HG02623 (cell line): ENCODE measurements at regions not wholly inside any gene's neighbourhood (a gene's known extent, or its start where the extent isn't known, plus 50 kb on each side); places are given as distances from the start of the nearest gene placed in this dataset.
"Not testable (repeated sequence)": the region's sequence is repeated elsewhere in the genome, so short reads cannot be mapped to it uniquely, and the experiment has no call there.

ENCODE experiments used
- ATAC-seq: cut with Tn5 transposase; IDR thresholded peaks from one replicate; pipeline ENCODE4 v1.9.1; 2021; ENCODE audit warnings: moderate library complexity; ENCODE audit not compliant: unreplicated experiment

DNA sequence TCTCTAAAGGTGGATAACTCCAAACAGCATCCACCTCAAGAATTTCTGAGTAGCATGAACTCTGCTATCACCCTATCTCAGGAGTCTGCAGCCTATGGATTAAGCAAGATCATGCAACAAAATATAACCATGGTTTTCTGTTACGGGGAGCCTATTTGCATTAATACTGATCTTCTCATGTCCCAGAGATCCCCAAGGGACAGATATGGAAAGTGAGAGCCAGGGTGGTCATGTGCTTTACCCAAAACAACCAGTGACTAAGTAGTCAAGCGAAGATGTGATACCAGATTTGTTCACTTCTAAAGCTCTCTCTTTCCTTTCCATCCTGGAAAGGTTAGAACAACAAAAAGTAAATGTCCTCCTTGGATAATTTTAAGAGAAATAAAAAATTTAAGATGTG lies 125.1 kb downstream of the PRRX1 start:
- ATAC-seq = no peak

DNA sequence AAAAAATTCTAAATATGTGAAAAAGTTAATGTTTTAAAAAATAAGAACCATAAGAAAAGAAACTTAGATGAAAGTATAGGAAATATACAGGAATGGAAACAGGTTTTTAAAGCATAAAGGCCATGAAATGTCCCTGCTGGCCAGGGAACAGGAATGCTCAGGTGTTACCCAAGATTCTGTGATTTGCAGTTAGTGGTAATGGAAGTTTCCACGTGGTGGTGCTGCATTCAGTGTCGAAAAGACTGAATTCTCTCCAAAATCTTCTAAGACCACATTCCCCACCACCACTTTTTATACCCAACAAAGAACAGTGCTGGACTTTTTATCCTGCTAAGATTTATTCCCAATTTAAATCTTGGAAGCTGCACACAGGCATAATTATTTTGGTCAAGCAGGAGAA lies 126.2 kb downstream of the PRRX1 start:
- no peak for ATAC-seq

DNA sequence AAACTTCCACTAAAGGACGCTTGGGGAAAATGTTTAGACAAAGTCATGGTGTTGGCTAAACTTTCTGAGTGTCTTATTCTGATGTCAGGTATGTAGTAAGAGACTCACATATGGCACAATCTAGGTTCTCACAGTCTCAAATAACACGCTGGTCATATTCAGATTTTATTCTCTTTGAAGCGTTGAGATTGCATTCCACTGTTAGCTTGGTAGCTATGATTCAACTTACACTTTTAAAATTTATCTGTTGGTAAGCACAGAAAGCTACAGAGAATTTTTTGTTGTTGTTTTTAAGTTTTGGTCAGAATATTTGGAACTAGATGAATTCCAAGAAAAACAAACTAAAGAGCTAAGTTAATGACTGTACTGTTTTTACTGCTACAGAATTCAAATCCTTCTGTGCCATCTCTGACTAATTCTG lies 126.7 kb downstream of the PRRX1 start:
- no peak for ATAC-seq

DNA sequence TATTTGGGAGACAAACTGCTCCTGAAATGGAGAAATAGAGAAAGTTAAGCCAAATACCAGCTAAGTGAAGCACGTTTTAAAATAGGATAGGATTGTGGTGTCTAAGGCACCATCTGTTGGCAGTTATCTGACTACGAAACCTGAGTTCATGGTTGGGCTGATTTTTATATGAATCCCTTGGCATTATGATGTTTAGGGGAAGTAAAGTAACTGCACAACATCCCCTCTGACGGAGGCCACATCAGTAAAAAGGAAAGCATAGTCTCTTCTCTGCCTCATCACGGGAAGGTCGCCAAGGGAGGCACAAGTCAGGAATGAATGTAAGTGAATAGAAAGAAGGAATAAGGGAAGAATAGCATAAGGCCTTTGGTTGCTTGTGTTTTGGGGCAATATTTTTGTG lies 128.0 kb downstream of the PRRX1 start:
- ATAC-seq = no peak

DNA sequence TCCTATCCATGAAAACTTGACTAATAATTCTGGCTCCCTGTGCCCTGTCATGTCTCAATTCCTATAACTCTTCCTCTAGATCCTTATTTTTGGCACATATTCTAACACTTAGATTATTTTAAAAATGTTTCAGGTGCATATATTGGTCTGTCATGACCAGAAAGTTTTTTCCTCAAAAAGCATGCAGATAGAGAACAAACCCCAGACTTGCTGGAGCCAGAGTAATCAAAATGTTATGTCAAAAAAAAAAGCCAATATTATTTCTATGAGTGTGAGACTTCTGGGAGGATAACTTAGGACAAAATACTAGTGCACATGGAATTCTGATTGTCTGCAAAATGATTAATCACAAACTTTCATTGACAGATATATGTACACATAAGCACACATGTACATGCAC lies 135.1 kb upstream of the MROH9 start:
- no peak for ATAC-seq

DNA sequence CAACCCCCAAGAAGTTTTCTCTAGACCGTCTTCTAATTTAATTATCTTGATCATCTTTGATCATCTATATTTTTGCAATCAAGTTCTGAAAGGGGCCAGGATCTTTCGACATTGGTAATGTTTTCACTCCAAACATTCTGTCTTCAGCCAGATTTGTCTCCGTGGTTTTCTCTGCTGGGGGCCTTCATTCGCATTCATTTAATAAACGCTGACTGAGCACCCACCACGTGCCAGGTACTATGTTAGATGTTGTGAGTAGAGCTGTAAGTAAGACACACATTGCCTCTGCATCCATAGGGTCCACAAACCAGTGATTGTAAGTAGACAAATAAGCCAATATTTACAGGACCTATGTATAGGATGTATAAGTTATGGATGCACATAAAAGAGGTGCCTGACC lies 134.5 kb upstream of the MROH9 start:
- ATAC-seq = no peak

DNA sequence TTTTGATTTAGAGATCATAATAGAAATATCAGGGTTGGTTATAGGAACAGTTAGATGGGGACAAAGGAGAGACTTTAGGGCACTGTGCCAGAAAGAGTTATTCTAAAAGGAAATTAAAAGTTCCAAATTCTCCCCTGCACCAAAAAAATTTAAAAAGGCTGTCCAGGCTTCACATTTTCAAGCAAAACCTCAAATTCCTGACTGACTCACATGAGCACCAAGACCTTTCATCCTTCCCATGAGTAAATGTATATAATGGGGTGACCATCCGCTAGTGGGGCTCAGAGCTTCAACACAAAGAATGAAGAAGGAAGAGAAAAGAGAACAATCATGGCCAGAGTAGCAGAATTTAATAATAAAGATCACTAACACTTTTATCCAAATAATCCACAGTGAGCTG lies 131.6 kb upstream of the MROH9 start:
- ATAC-seq = no peak

DNA sequence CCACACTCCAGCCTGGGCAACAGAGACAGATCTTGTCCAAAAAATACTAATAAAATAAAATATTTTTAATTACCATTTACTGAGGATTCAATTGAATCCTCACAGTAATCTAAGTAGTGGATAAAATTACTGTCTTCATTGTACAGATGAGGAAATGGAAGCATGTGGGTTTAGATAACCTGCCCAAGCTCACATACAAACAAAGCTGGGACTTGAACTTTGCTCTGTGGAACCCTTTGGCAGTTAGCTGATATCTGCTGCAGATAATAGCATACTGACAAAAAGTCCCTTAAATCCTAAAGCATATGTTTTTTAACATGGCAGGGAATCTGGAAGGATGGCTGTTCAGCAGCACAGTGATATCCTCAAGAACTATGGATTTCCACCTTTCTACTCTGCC lies 130.9 kb upstream of the MROH9 start:
- ATAC-seq = no peak

DNA sequence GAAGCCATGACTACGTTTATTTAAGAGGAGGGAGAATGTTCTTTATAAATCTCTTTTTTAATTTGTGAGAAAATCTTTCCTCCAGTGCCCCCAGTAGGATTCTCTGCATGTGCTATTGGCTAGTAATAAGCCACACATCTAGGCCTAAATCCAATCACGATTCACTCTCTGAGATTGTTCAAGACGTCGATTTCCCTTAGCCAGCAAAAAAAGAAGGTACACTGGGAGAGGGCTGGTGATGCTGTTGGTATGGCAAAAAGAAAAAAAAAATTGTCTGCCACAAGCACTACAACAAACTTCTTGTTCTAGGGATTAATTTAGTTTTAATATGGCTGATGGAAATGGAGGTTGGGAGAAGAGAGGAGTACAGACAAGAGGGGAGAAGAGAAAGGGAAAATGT lies 130.5 kb upstream of the MROH9 start:
- no peak for ATAC-seq

DNA sequence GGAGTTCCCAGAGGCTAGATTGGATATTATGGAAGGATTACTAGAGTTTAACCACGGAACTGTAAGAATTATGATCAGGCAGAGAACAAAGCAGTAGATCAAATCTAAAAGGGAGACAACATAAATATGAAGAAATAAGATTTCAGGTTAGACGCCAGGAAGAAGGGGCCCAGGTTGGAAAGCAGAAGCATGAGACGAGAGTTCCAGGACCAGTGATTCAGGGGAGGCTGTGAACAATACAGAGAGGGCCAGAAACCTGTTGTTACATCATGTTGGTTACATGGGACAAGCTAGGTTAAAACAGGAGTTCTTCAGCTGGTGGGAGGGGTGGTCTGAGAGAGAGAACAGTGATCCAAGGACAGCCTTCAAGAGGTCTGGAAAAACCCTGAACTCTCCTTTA lies 128.4 kb upstream of the MROH9 start:
- no peak for ATAC-seq

DNA sequence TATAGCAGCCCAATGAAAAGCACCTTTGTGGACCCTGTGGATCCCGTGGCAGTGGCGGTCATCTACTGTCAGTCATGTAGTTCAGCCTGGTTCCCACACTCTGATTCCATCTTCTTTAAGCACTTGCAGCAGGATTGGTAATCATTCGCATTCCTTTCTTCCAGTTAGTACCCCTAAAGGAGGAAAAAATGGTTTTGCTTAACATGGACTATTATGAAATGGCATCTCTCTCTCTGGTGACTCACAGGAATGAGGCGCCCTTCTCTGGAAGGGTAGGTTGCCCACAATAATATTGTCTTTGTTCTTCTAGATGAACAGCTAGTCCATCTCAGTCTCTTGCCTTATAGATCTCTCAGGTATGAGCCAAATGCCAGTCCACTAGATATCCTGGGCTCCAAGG lies 127.9 kb upstream of the MROH9 start:
- no peak for ATAC-seq

DNA sequence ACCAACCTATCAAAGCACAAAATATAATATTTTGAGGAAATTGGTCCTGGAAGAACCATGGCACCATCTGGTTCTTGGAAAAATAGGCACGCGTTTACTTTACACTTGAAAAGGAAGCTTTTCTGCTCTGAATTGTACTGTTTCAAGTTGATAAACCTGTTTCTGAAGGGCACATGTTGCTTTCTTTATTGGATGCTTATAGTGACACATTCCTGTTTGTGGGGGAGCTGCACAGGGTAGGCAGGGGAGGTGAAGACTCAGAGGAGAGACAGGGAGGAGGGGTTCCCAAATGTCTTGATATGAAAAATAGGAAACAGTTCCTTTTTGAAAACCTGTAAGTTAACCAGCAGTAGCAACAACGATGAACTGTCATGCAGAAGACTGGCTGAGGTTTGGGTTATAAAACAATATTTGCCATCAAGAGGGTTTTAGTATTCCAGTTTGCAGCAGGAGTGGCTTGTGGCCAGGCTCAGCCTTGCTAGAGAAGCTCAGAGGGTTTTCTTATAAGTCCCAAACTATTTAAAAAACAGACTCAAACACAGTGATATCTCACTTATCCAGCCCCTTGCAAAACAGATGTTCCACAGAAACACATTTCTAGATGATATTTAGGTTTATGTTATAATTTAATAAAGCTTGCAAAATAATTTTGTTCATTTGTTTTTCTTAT lies 127.0 kb upstream of the MROH9 start:
- ATAC-seq = no peak

DNA sequence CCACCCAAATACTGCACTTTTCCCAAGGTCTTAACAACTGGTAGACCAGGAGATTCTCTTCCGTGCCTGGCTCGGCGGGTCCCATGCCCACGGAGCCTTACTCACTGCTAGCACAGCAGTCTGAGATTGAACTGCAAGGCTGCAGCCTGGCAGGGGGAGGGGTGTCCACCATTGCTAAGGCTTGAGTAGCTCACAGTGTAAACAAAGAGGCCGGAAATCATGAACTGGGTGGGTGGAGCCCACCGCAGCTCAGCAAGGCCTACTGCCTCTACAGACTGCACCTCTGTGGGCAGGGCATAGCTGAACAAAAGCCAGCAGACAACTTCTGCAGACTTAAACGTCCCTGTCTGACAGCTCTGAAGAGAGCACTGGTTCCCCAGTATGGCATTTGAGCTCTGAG lies 124.3 kb upstream of the MROH9 start:
- not testable (repeated sequence) for ATAC-seq

DNA sequence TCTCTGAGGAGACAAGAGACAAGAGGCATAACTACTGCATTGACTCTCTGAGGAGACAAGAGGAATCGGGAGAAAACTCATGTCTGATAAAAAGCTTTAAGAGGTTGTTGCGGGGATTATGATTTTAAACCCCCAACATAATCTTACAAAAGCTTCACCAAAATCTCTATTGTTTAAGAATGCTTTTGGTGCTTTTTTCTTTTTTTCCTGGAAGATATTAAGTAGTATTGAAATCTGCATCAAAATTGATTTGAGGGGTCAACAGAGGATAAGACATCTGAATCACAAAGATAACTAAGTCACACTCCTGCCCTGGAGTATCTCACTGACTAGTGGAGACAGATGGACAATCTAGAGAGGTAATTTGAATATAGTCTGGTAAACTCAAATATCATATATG lies 115.6 kb upstream of the MROH9 start:
- ATAC-seq = no peak

DNA sequence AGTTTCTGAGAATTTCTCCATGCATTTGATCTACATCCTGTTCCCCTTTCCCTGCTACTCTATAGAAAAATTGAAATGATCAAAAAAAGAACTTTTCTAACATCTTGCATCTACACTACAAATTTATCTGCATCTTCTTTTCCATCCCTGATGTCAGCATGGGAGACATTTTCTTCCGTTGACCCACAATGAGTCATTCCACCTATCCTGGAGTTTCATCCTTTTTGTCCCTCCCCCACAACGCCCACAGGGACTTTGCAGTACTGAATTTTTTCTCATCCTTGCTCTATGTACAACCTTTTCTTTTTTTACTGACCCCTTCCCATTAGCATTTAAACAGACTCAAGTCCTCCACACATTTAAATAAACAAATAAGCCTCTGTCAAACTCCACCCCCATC lies 112.2 kb upstream of the MROH9 start:
- ATAC-seq = no peak

DNA sequence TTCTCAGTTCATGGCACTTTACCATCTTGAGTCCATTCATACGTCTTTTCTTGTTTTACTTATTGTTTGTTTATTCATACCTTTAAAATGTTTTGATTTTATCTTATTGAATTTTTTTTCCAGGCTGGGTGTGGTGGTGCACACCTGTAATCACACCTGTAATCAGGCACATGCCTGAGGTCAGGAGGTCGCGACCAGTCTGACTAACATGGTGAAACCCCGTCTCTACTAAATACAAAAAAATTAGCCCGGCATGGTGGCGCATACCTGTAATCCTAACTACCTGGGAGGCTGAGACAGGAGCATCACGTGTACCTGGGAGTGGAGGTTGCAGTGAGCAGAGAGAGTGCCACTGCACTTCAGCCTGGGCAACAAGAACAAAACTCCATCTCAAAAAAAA lies 104.1 kb upstream of the MROH9 start:
- no peak for ATAC-seq

DNA sequence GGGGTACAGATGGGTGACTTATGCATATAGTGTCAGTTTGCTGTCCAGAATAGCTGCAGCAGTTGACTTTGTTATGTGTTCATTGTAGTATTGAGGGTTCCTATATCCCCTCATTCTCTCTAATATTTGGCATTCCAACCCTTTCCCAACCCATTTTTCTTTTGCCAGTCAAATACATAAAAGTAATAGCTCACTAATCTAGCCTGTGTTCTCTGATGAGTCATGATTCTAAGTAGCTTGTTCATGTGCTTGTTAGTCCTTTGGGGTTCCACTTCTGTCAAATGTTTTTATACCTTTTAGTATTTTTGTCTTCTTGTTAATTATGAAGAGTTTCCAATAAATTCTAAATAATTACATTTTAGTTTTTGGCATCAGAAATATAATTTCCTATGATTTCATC lies 99.2 kb upstream of the MROH9 start:
- no peak for ATAC-seq

DNA sequence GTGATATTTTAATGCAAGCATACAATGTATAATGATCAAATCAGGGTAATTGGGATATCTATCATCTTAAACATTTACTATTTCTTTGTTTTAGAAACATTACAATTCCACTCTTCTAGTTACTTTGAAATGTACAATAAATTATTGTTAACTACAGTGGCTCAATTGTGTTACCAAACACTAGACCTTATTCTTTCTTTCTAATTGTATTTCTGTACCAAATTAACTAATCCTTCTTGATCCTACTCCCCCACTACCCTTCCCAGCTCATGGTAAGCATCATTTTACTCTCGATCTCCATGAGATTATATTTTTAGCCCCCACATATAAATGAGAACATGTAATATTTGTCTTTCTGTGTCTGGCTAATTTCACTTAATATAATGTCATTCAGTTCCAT lies 95.0 kb upstream of the MROH9 start:
- no peak for ATAC-seq

DNA sequence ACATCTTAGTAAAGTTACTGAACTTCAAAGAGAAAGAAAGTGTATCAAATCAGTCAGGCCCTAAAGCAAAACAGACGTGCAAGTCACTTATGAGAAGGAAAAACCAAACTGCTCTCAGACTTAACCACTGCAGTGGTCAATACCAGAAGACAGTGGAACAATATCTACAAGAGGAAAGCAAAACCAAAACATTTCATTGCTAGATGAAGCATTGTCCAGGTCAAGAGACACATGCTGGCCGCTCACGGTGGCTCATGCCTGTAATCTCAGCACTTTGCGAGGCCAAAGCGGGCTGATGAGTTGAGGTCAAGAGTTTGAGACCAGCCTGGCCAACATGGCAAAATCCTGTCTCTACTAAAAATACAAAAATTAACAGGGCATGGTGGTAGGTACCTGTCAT lies 82.0 kb upstream of the MROH9 start:
- ATAC-seq = peak; percentile 73

DNA sequence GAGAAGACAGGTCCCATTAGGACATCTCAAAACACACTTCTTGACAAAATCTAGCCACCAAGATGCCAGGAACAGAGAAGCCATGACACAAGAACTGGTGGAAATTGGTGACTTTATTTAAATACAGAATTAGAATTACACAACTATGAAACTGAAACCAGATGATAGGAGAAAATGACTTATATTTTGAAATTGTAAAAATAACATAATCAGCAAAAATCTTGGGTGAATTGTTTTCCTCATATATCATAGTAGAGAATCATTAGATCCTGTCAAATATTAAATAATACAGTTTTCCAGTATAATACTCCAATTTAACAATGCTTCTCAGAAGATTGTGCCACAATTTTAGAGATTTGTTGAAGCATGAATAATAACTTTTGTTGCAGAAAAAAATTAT lies 81.5 kb upstream of the MROH9 start:
- ATAC-seq = no peak

DNA sequence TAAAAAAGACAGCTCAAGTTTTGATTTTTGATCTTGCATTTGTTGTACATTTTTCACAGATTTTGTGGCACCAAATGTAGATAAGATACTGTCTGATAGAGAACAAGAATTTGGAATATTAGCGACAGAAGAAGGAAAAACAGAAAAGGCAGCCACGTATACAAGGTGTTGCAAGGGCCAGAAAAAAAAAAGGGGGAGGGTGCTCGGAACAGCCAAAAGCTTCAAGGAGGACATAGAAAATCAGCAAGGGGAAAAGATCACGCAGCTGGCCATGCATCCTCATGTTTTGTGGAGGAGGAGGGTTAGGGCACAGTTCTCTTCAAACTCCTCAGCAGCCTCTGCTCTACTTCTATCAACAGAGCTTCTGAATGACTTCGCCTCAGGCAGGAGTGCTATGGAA lies 80.7 kb upstream of the MROH9 start:
- no peak for ATAC-seq

DNA sequence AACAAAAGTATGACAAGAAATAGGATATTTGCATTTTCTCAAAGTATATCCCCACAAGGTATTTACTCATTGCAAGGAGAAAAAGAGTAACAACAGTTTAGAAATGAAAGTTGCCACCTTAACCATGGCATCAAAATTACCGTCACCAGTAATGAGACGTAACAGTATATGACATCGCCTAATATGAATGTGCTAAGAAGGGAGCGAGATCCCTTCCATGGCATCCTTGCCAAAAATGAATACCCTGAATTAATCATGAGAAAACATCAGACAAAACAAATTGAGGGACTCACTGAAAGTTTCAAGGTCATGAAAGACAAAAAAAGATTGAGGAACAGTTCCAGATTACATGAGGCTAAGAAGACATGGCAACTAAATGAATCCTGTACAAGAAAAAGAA lies 78.9 kb upstream of the MROH9 start:
- ATAC-seq = no peak

DNA sequence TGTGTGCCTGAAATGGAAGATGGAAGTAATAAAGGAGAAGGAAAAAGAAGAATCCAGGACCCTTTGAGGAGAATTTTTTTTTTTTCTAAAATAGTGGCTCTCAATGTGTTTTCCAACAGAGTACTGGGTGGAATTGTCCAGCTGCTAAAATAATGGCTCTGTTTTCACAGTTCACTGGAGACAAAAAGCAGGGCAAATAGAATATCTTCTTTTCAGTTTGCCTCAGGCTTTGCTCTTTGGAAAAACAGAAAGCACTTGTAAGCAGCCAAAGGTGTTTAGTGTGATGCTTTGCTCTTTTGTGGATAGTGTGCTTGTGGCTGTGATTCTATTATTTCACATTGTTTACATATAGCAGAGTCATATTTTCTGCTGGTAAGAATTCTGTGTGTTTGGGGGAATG lies 77.4 kb upstream of the MROH9 start:
- ATAC-seq = no peak

DNA sequence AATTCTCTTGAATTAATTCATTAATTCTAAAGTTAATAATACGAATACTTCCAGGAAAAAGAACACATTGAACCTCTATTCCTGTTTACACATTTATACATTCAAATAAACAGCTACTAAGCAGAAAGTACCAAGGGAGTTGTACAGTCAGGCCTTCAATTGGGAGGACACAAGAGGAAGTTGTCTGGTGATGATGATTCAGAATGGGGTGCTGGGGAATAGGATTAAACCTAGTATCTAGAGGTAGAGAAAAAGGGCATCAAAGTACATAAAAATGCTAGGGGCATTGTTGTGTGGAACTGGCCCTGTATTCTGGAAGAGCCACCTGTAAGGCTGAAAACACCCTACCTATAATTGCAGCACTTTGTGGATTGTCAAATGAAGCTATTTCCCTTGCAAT lies 71.7 kb upstream of the MROH9 start:
- no peak for ATAC-seq
